Sigmoid colon (tissue), 4 donors: ENCODE measurements at regions not wholly inside any gene's neighbourhood (a gene's known extent, or its start where the extent isn't known, plus 50 kb on each side); places are given as distances from the start of the nearest gene placed in this dataset.

ENCODE experiments used
- EP300 ChIP-seq, 4 donors: sonication (generic); formaldehyde crosslinking; IDR thresholded peaks; one replicate each; pipeline ENCODE4 v1.6.1; 2017; ENCODE audit warnings: antibody characterized with exemption in 4 of 4
- POLR2AphosphoS5 ChIP-seq, 4 donors: sonication (generic); formaldehyde crosslinking; IDR thresholded peaks; one replicate each; pipeline ENCODE4 v1.6.1; 2017; ENCODE audit warnings: antibody characterized with exemption in 4 of 4
- TF ChIP-seq, protein P1 (sequence below), 4 experiments: fragments of 450-650 bp in 3 of 4; fragments of 200-600 bp in 1 of 4; IDR thresholded peaks; one replicate each; pipeline ENCODE4 v1.5.1; 2016 to 2019; ENCODE audit warnings: antibody characterized with exemption in 4 of 4, mild to moderate bottlenecking in 3 of 4, moderate library complexity in 2 of 4

- TF ChIP-seq, protein P1, sequence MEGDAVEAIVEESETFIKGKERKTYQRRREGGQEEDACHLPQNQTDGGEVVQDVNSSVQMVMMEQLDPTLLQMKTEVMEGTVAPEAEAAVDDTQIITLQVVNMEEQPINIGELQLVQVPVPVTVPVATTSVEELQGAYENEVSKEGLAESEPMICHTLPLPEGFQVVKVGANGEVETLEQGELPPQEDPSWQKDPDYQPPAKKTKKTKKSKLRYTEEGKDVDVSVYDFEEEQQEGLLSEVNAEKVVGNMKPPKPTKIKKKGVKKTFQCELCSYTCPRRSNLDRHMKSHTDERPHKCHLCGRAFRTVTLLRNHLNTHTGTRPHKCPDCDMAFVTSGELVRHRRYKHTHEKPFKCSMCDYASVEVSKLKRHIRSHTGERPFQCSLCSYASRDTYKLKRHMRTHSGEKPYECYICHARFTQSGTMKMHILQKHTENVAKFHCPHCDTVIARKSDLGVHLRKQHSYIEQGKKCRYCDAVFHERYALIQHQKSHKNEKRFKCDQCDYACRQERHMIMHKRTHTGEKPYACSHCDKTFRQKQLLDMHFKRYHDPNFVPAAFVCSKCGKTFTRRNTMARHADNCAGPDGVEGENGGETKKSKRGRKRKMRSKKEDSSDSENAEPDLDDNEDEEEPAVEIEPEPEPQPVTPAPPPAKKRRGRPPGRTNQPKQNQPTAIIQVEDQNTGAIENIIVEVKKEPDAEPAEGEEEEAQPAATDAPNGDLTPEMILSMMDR (IDR thresholded peaks at IDR 0.05), result no peak
- TF ChIP-seq EP300 (IDR thresholded peaks at IDR 0.05) (no peak), POLR2AphosphoS5 (IDR thresholded peaks at IDR 0.05) (no peak)
Measured at GRCh38 chr10:88092265-88092664, 228.8 kb downstream of the PTEN start.
